Glomerular visceral epithelial cell (primary cell): ENCODE measurements at regions not wholly inside any gene's neighbourhood (a gene's known extent, or its start where the extent isn't known, plus 50 kb on each side); places are given as distances from the start of the nearest gene placed in this dataset.

Experiments used
- DNase-seq: peaks from one replicate; pipeline ENCODE4 v3.0.0-alpha.2; 2016; ENCODE audit errors: extremely low spot score

GRCh38 chr3:194738254-194739093 lies 52.8 kb downstream of the FAM43A start:
- DNase-seq: peak; percentile 23

- no peak for DNase-seq
These were observed 54.0 kb downstream of the FAM43A start for GRCh38 chr3:194739498-194740284.

GRCh38 chr3:194740859-194741491 lies 55.3 kb downstream of the FAM43A start:
- DNase-seq: peak; percentile 78

GRCh38 chr3:194741916-194742315 lies 56.2 kb downstream of the FAM43A start:
- DNase-seq: no peak

- no peak for DNase-seq
These were observed 59.1 kb downstream of the FAM43A start for GRCh38 chr3:194744826-194745225.

GRCh38 chr3:194745422-194746184 lies 59.9 kb downstream of the FAM43A start:
- no peak for DNase-seq

- no peak for DNase-seq
These were observed 62.5 kb downstream of the FAM43A start for GRCh38 chr3:194748225-194748624.

- DNase-seq: no peak
These were observed 64.2 kb downstream of the FAM43A start for GRCh38 chr3:194749631-194750490.

- no peak for DNase-seq
These were observed 64.8 kb downstream of the FAM43A start for GRCh38 chr3:194750491-194750828.

GRCh38 chr3:194755671-194756459 lies 70.2 kb downstream of the FAM43A start:
- no peak for DNase-seq

- no peak for DNase-seq
These were observed 70.7 kb downstream of the FAM43A start for GRCh38 chr3:194756460-194756779.

- no peak for DNase-seq
These were observed 71.2 kb downstream of the FAM43A start for GRCh38 chr3:194756791-194757325.

- DNase-seq: no peak
These were observed 72.0 kb downstream of the FAM43A start for GRCh38 chr3:194757647-194758061.

GRCh38 chr3:194758716-194759115 lies 73.0 kb downstream of the FAM43A start:
- DNase-seq: no peak

- no peak for DNase-seq
These were observed 74.9 kb downstream of the FAM43A start for GRCh38 chr3:194760494-194761137.

- DNase-seq: no peak
These were observed 75.7 kb downstream of the FAM43A start for GRCh38 chr3:194761384-194761783.

- DNase-seq: no peak
These were observed 81.2 kb downstream of the FAM43A start for GRCh38 chr3:194766845-194767244.

- no peak for DNase-seq
These were observed 81.9 kb downstream of the FAM43A start for GRCh38 chr3:194767446-194768207.

GRCh38 chr3:194768586-194768985 lies 82.9 kb downstream of the FAM43A start:
- DNase-seq: no peak
